GM18519 (cell line): ENCODE measurements at regions not wholly inside any gene's neighbourhood (a gene's known extent, or its start where the extent isn't known, plus 50 kb on each side); places are given as distances from the start of the nearest gene placed in this dataset.

Experiments used
- ATAC-seq: cut with Tn5 transposase; IDR thresholded peaks from one replicate; pipeline ENCODE4 v1.9.1; 2021; ENCODE audit warnings: mild to moderate bottlenecking, moderate library complexity; ENCODE audit not compliant: unreplicated experiment, low FRiP score

DNA sequence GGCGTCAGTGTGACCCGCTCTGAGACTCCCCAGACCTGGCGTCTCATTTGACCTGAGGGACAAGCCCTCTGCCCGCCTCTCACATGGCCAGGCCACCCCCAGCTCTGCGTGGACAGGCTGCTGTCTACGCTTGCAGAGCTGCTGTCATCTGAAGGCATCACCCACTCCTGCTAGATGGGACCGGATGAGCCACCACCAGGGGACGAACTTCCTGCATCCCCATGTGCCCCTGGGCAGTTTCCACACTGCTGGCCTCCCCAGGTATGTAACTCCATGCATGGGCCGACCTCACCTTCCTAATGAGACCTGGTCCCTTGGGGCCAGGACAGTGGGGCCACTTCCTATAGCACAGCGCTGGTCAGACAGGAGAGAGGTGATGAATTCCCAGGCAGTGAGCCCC, 121.5 kb downstream of the PSMG1 start:
- no peak for ATAC-seq

DNA sequence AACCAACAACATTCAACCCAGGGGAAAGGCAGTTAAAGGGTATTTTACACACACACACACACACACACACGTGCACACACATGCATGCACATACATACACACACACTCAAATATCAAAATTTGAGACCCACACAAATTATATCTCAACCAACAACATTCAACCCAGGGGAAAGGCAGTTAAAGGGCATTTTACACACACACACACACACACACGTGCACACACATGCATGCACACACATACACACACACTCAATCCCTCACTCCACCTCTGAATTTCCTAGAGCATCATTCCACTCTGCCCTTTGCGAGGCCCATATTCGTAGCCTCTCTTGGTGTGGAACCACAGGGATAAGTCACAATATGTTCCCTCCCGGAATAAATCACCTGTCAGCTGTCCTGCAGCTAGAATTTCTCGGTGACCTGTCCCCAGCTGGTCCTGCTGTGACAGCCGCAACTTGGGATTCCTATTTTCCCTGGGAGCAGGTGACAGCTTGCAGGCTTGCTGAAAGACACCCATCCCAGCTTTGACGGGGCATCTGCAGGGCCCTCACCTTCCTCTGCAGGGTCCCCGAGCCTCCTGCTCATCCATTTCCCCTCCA, 122.7 kb downstream of the PSMG1 start:
- ATAC-seq = no peak

DNA sequence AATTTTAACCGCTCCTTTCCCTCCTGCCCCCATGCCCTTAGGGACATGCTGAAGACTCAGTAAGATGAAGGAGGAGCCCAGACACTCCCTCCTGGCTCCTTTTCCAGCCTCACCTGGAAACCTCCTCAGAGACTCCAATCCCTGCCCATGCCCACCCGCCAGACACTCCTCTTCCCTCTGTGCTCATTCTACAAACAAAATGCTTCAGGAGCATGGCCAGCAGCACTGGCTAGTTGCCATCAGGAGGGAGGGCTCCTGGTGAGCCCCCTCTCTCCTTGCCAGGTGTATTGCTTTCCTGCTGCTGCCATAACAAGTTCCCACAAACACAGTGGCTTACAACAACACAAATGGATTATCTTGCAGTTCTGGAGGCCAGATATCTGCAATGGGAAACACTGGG, 126.1 kb downstream of the PSMG1 start:
- ATAC-seq = no peak

DNA sequence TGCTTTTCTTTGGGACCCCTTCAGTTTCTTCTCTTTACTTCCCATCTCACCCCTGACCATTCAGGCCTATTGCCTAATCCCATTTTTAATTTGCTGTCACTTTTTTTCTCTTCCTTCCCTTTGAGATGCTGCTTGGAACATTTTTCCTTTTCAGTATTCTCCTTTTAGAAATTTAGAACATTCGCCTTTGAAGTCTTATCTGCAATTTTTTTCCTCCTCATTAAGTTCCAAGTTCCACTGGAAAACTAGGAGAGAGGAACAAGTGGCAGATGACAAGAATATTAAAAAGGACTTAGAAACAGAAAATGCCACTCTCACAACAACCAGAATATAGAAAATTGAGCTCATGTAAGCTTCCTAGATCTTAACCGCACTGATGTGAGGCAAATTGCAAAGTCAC, 126.6 kb downstream of the PSMG1 start:
- ATAC-seq = no peak

DNA sequence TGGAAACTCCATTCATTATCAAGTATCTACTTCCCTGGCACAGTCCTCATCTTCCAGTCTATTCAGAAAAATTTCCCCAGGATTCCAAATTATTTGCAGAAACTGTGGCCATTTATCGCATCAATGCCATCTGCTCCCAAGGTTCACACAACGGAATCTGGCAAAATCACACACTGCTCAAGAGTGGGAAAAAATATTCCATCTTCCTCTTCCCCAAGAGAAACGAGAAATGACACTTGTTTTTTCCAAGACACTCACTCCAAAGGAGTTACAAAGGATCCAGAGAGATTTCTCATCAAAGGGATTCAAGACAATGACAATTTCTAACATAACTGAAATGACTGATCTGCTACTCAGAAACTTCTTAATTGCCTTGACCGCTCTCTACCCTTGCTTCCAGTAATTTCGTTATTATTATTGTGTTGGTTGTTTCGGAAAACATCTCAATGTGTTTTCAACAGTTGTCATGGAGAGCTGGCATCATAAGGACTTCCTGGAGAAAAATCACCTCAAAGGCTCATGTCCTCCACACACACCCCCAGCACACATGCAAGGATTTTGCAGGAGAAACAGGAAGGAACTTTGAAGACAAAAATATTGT, 128.0 kb downstream of the PSMG1 start:
- ATAC-seq = no peak

DNA sequence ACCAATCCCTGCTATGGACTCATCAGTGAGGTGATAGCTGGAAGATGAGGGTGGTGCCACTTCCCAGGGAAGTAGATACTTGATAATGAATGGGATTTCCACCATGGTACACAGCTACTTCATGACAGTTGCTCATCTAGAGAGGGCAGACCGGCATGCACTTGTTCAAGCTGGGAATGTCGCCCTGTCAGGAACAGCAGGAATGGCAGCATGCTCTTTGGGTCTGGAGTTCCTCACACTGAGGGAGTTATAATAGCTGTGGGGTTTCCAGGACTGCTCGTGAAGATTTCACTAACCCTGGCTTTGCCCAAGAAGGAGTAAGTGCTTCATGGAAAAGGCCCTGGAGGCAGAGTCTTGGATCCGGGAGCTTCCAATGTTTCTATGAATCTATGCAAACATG, 129.2 kb downstream of the PSMG1 start:
- no peak for ATAC-seq

DNA sequence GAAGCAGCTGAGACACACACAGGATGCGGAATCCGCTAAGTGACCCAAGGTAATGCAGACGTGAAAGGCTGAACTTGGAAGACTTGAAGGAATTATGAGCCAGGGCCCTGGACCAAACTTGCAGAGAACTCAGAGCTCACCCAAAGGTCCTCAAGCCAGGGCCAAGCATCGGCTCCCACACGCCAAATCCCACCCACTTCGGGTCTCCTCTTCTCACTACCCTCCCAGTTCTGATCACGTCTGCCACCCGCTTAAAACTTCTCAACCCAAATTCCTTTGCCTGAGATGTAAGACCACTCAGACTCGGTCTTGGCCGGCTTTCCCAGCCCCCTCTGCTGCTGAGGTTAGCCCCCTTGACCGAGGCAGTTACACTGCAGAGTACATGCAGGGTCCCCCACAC, 130.1 kb downstream of the PSMG1 start:
- no peak for ATAC-seq

DNA sequence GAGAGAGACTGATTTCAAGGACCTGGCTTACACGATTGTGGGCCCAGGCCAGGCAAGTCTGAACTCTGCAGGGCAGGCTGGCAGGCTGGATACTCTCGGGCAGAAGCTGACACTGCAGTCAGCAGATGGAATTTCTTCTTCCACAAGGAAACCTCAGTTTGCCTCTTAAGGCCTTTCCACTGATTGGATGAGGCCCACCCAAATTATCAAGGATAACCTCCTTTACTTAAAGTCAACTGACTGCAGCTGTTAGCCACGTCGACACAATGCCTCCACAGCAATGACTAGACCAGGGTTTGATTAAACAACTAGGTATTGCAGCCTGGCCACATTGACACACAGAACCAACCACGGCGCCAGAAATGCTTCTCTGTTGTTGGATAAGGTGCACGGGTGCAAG, 130.5 kb downstream of the PSMG1 start:
- ATAC-seq = no peak

DNA sequence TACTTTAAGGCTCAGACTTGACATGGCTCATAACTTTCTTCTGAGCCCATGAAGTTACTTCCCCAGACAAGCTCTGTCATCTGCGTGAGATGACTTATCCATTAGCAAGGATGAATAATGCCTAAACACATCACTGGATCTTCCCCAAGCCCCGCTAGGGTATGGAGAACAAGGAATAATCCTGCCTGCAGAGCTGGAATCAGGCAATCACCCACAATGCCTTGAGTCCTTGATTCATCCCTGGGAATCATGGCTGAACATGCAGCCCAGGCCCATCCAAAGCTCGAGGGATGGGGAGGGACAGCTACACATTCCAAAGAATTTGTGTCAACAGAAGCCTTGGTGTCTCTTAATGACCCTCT, 131.7 kb downstream of the PSMG1 start:
- no peak for ATAC-seq

DNA sequence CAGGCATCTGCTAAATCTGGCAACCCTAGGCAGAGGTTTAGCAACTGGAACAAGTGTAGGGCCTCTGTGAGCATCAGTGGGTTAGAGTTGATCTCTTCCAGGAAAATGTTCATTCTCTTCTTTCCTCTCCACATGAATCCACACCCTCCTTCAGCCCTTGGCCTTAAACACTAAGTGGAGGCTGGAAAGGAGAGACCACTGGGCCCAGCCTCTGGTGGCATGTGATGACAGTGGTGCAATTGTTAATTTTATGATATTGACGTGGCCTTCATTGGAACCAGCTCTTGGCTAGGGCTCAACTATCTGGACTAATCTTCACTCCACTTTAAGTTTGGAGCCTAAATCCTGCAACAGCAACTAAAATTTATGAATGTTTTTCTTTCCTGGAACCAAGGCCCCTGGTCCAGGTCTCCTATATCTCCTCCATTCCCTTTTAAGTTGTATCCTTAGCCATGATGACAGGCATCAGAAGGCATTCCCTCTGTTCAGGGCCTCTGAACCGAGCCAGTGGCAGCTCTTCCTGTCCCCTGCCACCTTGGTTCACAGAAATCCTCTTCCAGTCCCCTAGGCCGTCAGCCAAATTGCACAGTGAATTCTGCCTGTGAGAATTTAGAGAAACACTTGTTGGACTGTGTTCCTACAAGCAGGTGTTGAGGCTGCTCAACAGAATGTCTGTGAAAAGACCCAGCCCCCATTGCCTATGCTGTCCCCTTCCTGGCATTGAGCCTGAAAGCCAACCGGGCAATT, 132.2 kb downstream of the PSMG1 start:
- no peak for ATAC-seq

DNA sequence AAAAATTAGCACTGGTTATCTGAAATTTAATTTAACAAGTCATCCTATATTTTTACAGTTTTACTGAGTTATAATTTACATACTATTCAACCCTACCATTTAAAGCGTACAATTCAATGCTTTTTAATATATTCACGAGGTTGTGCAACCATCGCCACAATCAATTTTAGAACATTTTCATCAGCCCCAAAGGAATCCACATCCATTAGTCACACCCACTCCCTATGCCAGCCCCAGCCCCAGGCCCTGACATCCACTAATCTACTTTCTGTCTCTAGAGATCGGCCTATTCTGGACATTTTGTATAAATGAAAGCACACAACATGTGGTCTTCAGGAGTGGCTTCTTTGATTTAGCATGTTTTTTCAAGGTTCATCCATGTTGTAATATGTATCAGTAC, 134.7 kb downstream of the PSMG1 start:
- ATAC-seq = no peak

DNA sequence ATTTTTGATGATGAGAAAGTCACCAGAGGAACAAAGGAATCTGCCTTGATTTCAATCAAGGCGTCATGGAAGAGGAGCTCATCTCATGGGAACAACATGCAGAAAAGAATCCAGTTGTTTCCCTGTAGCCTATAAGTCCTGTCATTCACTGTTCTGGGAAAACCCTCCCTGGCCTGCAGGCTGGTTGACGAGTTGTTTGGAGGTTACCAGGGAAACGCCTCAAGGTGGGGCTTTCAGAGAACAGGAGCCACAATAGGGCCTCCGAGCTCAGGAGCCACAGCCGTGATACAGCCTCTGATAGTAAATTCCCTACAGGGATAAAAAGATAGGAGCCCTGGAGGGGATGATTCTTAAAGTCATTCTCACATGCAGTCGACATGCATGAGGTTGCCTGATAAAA, 135.2 kb downstream of the PSMG1 start:
- no peak for ATAC-seq

DNA sequence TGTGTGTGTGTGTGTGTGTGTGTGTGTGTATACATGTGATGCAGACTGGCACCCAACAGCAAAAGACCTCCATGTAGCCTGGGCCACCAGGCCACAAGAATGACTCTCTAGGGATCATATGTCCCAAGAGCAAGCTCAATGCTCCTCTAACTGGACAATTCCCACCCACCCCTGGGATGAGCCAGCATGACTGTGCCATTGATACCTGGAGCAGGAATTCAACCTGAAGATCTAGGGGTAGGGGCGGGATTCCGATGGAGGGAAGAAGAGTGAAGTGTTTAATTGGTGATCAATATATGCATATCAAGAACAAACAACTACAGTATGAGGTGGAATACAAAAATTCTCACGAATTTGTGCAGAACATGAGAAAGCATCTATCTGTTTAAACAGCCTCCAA, 136.2 kb downstream of the PSMG1 start:
- no peak for ATAC-seq

DNA sequence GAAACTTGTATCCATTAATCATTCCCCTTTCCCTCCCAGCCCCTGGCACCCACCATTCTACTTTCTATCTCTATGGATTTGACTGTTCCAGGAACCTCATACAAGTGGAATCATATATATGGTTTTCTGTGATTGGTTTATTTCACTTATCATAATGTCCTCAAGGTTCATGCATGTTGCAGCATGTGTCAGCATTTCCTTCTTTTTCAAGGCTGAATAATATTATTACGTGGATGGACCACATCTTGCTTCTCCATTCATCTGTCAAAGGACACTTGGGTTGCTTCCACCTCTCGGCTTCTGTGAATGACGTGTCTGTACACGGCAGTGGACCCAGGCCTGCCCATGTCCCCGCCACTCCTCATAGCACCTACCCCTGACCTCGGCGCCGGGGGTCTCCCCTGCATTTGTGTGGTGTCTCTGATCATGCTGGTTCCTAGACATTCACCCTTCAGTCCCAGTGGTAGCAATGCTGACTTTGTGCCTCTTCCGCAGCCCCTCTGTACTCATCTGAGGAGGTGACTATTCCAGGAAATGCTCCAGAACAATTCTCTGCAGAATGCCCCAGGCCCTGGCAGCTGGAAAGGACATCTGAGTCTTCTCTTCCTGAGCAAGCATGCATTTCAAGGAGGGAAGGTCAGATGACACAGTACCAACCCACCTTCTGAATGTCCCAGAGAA, 136.9 kb downstream of the PSMG1 start:
- ATAC-seq = no peak

DNA sequence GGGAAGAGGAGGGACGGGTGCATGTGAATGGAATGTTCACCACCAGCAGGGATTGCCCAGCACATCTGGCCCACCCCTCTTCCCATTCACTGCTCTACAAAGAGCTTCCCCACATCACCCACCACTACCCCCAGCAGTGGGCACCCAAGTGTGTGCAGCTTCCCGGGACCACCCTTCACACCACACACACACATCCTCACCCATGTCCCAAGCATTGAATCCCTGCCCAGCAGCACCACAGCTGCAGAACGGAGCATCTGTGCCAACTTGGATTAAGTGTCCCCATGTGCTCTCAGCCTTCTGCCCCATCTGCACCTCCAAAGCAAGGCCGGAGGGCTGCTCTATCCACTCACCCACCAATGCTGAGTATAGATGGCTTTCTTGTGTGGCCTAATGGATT, 141.4 kb downstream of the PSMG1 start:
- no peak for ATAC-seq

DNA sequence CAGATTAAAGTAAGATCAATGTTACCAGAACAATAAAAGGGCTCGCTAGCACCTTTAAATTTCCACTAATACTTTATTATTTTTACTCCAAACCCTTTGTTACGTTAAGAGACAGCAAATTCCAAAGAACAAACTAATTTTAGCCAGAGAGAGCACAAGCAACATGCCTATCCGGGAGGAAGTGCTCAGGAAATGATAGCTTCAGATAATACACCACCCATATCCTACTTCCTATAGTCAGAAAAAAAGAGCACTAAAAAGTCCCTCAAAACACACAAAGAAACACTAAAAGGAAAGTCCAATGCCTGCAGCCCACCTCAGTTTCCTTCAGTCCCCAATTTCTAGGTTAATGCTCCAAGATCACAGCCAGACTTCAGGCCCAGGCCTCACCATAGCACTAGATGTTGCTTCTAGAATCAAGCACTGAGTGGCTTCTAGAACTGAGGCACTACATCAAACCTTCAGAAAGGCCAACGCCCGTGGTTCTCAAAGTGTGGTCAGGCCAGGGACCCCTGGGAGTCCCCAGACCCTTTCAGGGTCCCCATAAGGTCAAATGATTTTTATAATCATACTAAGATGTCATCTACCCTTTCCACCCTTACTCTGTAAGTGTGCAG, 142.6 kb downstream of the PSMG1 start:
- ATAC-seq = no peak

DNA sequence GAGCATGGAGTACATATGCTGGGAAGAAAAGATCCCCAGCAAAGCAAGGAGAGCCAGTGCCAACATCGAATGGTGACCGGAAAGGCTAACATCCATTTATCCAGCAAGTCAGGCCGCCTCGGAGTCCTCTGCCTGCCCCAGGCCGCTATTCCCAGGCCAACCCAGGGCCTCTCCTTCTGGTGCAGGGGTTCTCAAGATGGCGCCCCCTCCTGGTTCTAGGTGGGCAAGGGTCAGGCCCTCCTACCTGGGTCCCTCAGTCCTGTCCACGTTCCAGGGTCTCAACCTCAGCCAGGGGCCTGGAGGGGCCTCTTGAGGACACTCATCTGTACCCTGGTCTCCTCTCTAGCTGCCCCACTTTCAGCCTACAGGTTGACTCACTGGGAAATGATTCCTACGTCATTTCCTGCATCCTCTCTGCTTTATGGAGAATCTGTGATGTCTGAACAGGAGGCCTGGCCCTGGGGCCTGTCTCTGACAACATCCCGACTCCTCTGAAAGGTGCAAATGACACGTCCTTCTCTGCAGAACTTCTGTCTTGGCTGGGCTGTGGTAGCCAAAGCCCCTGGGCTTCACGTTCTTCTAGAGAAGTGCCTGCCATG, 145.3 kb downstream of the PSMG1 start:
- no peak for ATAC-seq

DNA sequence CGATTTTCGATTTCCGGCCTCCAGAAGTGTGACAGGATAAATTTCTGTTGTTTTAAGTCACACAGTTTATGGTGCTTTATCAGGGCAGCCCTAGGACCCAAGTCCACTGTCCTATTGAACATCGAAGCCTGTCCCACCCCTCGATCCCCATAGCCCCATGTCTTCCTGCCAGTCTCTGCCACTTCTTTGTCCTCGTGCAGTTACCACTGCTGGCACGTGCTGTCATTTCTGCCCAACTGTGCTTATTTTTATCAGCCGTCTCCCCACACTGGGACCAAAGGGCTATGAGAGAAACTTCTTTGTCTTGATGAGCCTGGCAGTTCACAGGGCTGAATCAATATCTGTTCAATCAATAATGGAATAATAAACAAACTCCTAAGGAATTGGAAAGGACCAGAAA, 146.7 kb downstream of the PSMG1 start:
- no peak for ATAC-seq

DNA sequence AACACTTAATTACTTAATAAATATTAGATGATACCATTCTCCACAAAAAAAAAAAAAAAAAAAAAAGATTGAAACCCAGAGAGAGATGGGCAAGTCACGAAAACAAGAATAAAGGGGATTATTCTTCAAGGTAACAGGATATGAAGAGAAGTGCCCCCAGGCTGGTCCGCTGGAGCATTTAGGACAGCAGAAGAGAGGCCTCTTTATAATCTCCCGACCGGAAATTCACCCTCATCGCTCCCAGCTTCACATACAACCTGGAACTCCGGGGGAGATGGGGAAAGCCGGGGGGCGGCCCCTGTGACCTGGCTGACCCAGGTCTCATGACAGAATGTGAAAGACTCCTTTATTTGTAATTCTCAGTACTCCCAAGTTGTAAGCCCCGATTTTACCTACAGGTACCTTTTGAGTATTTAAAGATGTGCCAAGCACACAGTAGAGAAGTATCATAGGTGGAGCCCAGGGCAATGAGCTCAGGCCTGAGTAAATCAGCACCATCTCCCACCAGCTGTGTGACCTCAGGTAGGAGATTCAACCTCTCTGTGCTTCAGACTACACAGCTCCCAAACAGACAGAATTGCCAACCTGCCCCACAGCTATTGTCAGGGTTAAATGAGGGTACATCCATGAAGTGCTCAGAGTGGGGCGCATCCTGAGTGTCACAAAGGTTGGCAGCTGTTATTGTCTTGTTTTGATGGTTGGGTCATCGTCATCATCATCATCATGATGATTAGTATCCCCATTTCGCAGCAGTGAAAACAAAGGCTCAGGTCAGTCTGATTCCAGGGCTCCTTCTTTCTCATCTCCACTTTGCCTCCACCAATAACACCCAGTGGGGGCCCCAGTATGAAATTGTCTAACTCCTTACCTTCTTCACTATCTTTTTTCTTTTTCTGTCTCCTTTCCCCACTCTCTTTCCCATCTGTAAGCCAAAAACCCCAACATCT, 148.4 kb downstream of the PSMG1 start:
- no peak for ATAC-seq
